ENCODE measurements at regions not wholly inside any gene's neighbourhood (a gene's known extent, or its start where the extent isn't known, plus 50 kb on each side); places are given as distances from the start of the nearest gene placed in this dataset.

DNA sequence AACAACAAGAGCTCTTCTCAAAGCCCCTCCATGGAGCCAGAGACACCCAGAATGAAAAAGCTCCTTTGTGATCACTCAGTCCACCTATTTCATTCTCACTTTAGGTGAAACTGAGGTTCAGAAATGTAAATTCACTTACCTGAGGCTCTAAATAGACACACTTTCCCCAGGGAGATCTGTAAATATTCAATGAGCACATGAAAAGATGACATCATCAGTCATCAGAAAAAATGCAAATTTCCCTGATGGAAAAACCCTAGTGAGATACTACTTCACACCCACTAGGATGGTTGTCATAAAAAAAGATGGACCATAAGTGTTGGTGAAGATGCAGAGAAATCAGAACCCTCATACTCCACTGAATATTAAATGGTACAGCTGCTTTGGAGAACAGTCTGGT lies 339.2 kb downstream of the EN1 start:
- TF ChIP-seq, protein P1, sequence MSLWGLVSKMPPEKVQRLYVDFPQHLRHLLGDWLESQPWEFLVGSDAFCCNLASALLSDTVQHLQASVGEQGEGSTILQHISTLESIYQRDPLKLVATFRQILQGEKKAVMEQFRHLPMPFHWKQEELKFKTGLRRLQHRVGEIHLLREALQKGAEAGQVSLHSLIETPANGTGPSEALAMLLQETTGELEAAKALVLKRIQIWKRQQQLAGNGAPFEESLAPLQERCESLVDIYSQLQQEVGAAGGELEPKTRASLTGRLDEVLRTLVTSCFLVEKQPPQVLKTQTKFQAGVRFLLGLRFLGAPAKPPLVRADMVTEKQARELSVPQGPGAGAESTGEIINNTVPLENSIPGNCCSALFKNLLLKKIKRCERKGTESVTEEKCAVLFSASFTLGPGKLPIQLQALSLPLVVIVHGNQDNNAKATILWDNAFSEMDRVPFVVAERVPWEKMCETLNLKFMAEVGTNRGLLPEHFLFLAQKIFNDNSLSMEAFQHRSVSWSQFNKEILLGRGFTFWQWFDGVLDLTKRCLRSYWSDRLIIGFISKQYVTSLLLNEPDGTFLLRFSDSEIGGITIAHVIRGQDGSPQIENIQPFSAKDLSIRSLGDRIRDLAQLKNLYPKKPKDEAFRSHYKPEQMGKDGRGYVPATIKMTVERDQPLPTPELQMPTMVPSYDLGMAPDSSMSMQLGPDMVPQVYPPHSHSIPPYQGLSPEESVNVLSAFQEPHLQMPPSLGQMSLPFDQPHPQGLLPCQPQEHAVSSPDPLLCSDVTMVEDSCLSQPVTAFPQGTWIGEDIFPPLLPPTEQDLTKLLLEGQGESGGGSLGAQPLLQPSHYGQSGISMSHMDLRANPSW (CRISPR knock-in tag; conservative IDR thresholded peaks at IDR 0.05; ENCODE audit: low read depth): no peak
- no peak for TF ChIP-seq CTCF (IDR thresholded peaks at IDR 0.05)

Data from WTC11 (cell line).